Osteoblast (primary cell): ENCODE measurements at regions not wholly inside any gene's neighbourhood (a gene's known extent, or its start where the extent isn't known, plus 50 kb on each side); places are given as distances from the start of the nearest gene placed in this dataset.
A peak's percentile ranks its signal among the peaks of the same experiment; 100 is the strongest.

Experiments
- DNase-seq: peaks from one replicate; pipeline ENCODE4 v3.0.0; 2011; ENCODE audit warnings: low spot score, mixed read lengths; ENCODE audit not compliant: insufficient read length; ENCODE audit errors: missing footprints
- H2AFZ ChIP-seq: 2 replicates; pipeline ENCODE4 v1.6.0; 2011; ENCODE audit warnings: mild to moderate bottlenecking, low read length
- H3K27ac ChIP-seq: 2 replicates; pipeline ENCODE4 v1.5.1; 2011; ENCODE audit warnings: mild to moderate bottlenecking, low read depth, low read length, moderate library complexity
- H3K27me3 ChIP-seq: 2 replicates; pipeline ENCODE4 v1.6.0; 2012; ENCODE audit warnings: mild to moderate bottlenecking, control low read depth, inconsistent platforms, low read length, moderate library complexity; ENCODE audit not compliant: insufficient read depth
- H3K36me3 ChIP-seq: 2 replicates; pipeline ENCODE4 v1.5.1; 2011; ENCODE audit warnings: mild to moderate bottlenecking, low read length, control low read depth, moderate library complexity; ENCODE audit not compliant: insufficient read depth
- H3K4me1 ChIP-seq: 2 replicates; pipeline ENCODE4 v1.5.1; 2011; ENCODE audit warnings: mild to moderate bottlenecking, low read length, control low read depth, moderate library complexity; ENCODE audit not compliant: insufficient read depth
- H3K4me2 ChIP-seq: 2 replicates; pipeline ENCODE4 v1.6.0; 2011; ENCODE audit warnings: mild to moderate bottlenecking, low read length; ENCODE audit not compliant: insufficient read depth
- H3K4me3 ChIP-seq: fragments of 200-600 bp; sonication (generic); 3 replicates; pipeline ENCODE4 v1.5.1; 2012; ENCODE audit warnings: mild to moderate bottlenecking, low read length, inconsistent platforms; ENCODE audit not compliant: insufficient read depth
- H3K79me2 ChIP-seq: 2 replicates; pipeline ENCODE4 v1.6.0; 2012; ENCODE audit warnings: mild to moderate bottlenecking, low read length, control low read depth, inconsistent platforms; ENCODE audit not compliant: insufficient read depth
- H3K9me3 ChIP-seq: 2 replicates; pipeline ENCODE4 v1.5.1; 2011; ENCODE audit warnings: low read depth, low read length, control low read depth
- H4K20me1 ChIP-seq: 2 replicates; pipeline ENCODE4 v1.6.0; 2012; ENCODE audit warnings: mild to moderate bottlenecking, low read length, control low read depth; ENCODE audit not compliant: insufficient read depth
- TF ChIP-seq, protein P1 (sequence below): IDR thresholded peaks from 2 replicates; pipeline ENCODE4 v1.5.1; 2011; ENCODE audit warnings: mild to moderate bottlenecking, low read depth, low read length, moderate library complexity; ENCODE audit errors: extremely low read depth

DNA sequence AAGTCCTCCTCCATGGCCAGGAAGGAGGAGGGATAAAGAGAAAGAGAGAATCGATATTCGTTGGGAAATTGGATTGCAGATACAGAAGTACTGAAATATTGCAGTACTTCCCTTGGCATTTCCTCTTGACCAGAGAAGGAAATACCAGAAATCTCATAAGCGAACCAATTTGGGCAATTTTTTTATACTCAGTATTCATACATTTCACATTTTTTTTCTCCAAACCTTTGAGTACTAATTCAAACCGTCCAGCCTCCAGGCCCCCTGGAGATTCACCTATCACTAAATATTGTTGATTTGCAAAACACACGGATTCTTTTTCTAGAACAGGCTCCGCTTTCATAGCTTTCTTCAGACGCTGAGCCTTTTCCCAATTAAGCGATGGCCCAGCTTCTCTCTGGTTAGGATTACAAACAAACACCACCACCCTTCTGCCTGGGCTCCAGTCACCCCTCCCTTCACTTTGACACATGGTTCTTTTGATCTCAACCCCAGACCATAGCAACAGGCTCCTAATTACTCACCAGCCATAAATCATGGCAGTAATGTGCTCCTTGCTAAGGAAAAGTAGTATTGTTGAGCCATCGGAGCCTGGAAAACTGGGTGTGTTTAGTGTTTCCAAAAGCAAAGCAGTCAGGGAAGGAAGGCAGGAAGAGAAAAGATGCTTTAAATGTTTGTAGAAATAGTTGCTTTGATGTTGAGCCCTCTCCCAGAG, 138.4 kb upstream of the CCDC68 start:
- H3K9me3 ChIP-seq = no peaks in the 10 kb centered on the region
- no peaks in the 10 kb centered on the region for H3K79me2 ChIP-seq
- no peaks in the 10 kb centered on the region for H3K27me3 ChIP-seq
- H3K4me2 ChIP-seq = peak overlapping the region; percentile 24
- DNase-seq = no peak
- TF ChIP-seq, protein P1, sequence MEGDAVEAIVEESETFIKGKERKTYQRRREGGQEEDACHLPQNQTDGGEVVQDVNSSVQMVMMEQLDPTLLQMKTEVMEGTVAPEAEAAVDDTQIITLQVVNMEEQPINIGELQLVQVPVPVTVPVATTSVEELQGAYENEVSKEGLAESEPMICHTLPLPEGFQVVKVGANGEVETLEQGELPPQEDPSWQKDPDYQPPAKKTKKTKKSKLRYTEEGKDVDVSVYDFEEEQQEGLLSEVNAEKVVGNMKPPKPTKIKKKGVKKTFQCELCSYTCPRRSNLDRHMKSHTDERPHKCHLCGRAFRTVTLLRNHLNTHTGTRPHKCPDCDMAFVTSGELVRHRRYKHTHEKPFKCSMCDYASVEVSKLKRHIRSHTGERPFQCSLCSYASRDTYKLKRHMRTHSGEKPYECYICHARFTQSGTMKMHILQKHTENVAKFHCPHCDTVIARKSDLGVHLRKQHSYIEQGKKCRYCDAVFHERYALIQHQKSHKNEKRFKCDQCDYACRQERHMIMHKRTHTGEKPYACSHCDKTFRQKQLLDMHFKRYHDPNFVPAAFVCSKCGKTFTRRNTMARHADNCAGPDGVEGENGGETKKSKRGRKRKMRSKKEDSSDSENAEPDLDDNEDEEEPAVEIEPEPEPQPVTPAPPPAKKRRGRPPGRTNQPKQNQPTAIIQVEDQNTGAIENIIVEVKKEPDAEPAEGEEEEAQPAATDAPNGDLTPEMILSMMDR = no peak
- no peaks in the 10 kb centered on the region for H3K36me3 ChIP-seq
- H4K20me1 ChIP-seq = no peaks in the 10 kb centered on the region
- no peak overlapping the region for H3K4me3 ChIP-seq
- peaks cover 28% of the 10 kb centered on the region for H3K4me1 ChIP-seq
- H2AFZ ChIP-seq = peak overlapping the region; percentile 4
- H3K27ac ChIP-seq = no peak overlapping the region

DNA sequence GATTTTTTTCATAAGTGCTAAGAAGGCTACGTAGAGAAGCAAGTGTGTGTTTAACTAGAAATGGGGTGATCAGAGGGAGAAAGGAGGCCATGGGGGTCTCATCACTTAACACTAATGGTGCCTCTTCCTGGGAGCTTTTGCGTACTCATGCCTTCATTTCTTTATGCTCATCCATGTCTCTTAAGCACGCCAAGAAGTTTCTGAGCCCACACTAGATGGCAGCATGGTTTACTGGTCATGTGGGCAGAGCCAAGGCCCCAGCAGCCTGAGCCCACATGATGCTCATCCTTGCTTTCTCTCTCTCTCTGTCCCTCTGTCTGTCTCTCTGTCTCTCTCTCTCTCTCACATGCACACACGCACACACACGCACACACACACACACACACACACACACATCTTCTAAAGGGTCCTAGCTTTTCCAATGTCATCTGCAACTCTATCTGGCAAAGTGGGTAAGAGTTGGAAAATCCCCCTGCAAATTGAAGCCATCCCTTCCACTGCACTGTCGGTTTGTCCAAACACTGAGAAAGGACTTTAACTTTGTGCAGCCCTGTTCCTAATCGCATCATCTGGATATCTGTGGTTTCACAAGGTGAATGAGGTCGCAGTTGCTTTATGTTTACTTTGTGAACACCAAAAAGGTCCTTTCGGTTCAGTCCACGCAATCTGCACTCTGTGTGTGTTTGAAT, 137.1 kb upstream of the CCDC68 start:
- Histone ChIP-seq H3K36me3 (no peaks in the 10 kb centered on the region), H3K4me3 (no peak overlapping the region), H3K4me2 (peak overlapping the region; percentile 44), H2AFZ (peak overlapping the region; percentile 73), H3K79me2 (no peaks in the 10 kb centered on the region), H3K9me3 (no peaks in the 10 kb centered on the region), H3K4me1 (peaks cover 25% of the 10 kb centered on the region), H4K20me1 (no peaks in the 10 kb centered on the region), H3K27ac (no peak overlapping the region), H3K27me3 (no peaks in the 10 kb centered on the region)
- TF ChIP-seq, protein P1 = peak; percentile 61
- peak; percentile 56 for DNase-seq

DNA sequence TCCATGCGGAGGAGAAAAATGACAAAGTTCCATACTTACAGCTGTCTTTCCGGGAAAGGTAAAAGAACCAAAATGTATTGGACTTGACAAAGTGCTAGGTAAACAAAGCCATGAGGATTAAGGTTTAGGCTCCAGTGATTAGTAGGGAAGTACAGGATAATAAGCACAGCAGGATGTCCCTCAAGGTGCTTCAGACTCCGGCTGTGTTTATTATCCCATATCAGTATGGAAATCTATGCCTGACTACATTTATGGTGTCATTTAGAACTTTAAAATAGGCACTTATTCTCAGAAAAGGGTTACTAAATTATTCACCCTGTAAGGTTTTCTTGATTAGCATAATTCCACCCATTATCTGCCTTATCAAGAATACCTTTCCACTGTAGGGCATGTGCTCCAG, 136.3 kb upstream of the CCDC68 start:
- Histone ChIP-seq H3K27me3 (no peaks in the 10 kb centered on the region), H3K4me2 (no peak overlapping the region), H3K4me3 (no peak overlapping the region), H3K4me1 (peaks cover 19% of the 10 kb centered on the region), H3K9me3 (no peaks in the 10 kb centered on the region), H3K79me2 (no peaks in the 10 kb centered on the region), H4K20me1 (no peaks in the 10 kb centered on the region), H2AFZ (no peak overlapping the region), H3K36me3 (no peaks in the 10 kb centered on the region), H3K27ac (no peak overlapping the region)
- TF ChIP-seq, protein P1 = no peak
- no peak for DNase-seq

DNA sequence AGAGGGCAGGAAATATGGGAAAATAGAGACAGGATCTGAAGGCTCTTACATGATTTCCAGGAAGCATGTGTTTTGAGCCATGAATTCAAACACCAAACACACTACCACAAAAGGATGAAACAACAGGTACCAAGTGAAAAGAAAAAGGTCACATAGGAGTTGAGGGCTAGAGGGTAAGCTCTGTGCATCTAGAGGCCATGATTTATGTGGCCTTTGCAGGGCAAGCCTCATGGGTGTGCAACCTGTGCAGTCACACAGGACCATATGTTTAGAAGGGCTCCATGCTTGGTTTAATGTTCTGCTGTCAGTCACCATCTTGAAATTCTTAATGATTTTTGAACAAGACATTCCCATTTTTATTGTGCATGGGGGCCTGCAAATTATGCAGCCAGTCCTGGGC, 134.5 kb upstream of the CCDC68 start:
- no peak for DNase-seq
- H3K79me2 ChIP-seq = no peaks in the 10 kb centered on the region
- H3K36me3 ChIP-seq = no peaks in the 10 kb centered on the region
- no peak overlapping the region for H3K27ac ChIP-seq
- H3K4me2 ChIP-seq = no peak overlapping the region
- no peak overlapping the region for H2AFZ ChIP-seq
- no peaks in the 10 kb centered on the region for H3K27me3 ChIP-seq
- TF ChIP-seq, protein P1 = no peak
- no peak overlapping the region for H3K4me3 ChIP-seq
- no peaks in the 10 kb centered on the region for H4K20me1 ChIP-seq
- no peaks in the 10 kb centered on the region for H3K9me3 ChIP-seq
- peaks cover 20% of the 10 kb centered on the region for H3K4me1 ChIP-seq
